ENCODE measurements at regions not wholly inside any gene's neighbourhood (a gene's known extent, or its start where the extent isn't known, plus 50 kb on each side); places are given as distances from the start of the nearest gene placed in this dataset.

DNA sequence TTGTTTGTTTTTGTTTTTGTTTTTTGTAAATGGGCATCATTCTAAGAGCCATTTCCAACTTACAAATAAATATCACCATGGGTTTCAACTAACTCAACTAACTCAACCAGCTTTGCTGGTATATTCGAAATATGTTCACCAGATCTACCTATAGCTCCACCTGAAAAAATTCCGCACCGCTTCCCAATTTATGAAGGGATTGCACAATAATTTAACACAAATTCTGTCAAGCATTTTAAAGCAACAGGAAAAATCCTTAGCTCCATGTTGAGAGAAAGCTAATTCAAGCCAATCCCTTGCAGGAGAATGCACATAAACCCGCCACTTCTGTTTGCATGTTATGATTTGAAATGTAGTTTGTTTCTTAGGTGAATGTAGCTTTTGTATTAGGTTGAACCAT, 417.8 kb downstream of the EFNB2 start:
- Histone ChIP-seq H4K20me1 (ENCODE audit: low read length) (no peaks in the 10 kb centered on the region), H2AFZ (ENCODE audit: low read length) (no peak overlapping the region), H3K4me3 (ENCODE audit: low read length) (0 out of 2 replicates have a peak overlapping the region, but pooled peaks have one; percentile 24), H3K4me1 (ENCODE audit: insufficient read depth, low read length) (peaks cover 63% of the 10 kb centered on the region), H3K27me3 (ENCODE audit: low read length) (no peaks in the 10 kb centered on the region), H3K4me2 (ENCODE audit: low read length) (peak overlapping the region; percentile 72), H3K27ac (ENCODE audit: low read length) (peak overlapping the region; percentile 78), H3K9ac (ENCODE audit: low read length) (no peak overlapping the region), H3K9me2 (replicated peaks; ENCODE audit: low read length) (no peaks in the 10 kb centered on the region), H3F3A (ENCODE audit: low read length, unreplicated experiment) (no peaks in the 10 kb centered on the region), H3K9me3 (ENCODE audit: low read length) (no peaks in the 10 kb centered on the region), H3K79me2 (ENCODE audit: low read length) (no peaks in the 10 kb centered on the region), H3K36me3 (ENCODE audit: low read depth, low read length) (no peaks in the 10 kb centered on the region)
- TF ChIP-seq EZH2 (IDR thresholded peaks at IDR 0.05; ENCODE audit: low read length, unreplicated experiment): no peak
- TF ChIP-seq EZH2phosphoT487 (IDR thresholded peaks at IDR 0.05; ENCODE audit: borderline replicate concordance, low read length): no peak
- TF ChIP-seq, protein P1, sequence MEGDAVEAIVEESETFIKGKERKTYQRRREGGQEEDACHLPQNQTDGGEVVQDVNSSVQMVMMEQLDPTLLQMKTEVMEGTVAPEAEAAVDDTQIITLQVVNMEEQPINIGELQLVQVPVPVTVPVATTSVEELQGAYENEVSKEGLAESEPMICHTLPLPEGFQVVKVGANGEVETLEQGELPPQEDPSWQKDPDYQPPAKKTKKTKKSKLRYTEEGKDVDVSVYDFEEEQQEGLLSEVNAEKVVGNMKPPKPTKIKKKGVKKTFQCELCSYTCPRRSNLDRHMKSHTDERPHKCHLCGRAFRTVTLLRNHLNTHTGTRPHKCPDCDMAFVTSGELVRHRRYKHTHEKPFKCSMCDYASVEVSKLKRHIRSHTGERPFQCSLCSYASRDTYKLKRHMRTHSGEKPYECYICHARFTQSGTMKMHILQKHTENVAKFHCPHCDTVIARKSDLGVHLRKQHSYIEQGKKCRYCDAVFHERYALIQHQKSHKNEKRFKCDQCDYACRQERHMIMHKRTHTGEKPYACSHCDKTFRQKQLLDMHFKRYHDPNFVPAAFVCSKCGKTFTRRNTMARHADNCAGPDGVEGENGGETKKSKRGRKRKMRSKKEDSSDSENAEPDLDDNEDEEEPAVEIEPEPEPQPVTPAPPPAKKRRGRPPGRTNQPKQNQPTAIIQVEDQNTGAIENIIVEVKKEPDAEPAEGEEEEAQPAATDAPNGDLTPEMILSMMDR (conservative IDR thresholded peaks at IDR 0.05; ENCODE audit: low read depth, low read length): no peak
- CTCF ChIA-PET: no interaction called here
- ATAC-seq (no peak), DNase-seq (no peak)
- BruUV-seq (replicated peaks): no TSS peak
- intact Hi-C loops (cut with micrococcal nuclease): no loop called here
- POLR2A ChIA-PET (ENCODE audit: unreplicated experiment): no interaction called here

DNA sequence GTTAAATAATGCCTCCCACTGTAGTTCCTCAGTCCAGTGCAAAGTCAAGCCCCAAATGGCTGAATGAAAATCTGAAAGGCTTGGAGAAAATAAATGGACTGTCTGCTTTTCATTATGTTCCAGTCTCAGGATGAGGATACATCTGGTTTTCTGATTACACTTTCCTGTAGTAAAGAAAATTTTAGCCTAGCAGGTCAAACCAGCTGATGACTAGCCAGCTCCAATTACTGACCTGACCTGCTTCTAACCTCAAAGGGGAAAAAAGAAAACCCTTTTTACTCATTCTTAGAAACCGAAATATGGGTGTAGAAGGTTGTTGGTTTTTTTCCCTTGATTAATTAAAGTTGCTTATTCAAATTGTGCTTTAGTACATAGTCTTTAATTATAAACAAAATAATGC, 418.4 kb downstream of the EFNB2 start:
- ChIA-PET CTCF (no interaction called here), POLR2A (ENCODE audit: unreplicated experiment) (no interaction called here)
- Histone ChIP-seq H3K4me3 (ENCODE audit: low read length) (peak overlapping the region; percentile 37; the same call in 1 of the 2 replicates), H3K27ac (ENCODE audit: low read length) (peak overlapping the region; percentile 78), H3K36me3 (ENCODE audit: low read depth, low read length) (no peaks in the 10 kb centered on the region), H3K9me3 (ENCODE audit: low read length) (no peaks in the 10 kb centered on the region), H2AFZ (ENCODE audit: low read length) (no peak overlapping the region), H3K4me2 (ENCODE audit: low read length) (peak overlapping the region; percentile 72), H3F3A (ENCODE audit: low read length, unreplicated experiment) (no peaks in the 10 kb centered on the region), H4K20me1 (ENCODE audit: low read length) (no peaks in the 10 kb centered on the region), H3K9ac (ENCODE audit: low read length) (0 out of 2 replicates have a peak overlapping the region, but pooled peaks have one; percentile 5), H3K79me2 (ENCODE audit: low read length) (no peaks in the 10 kb centered on the region), H3K9me2 (replicated peaks; ENCODE audit: low read length) (no peaks in the 10 kb centered on the region), H3K4me1 (ENCODE audit: insufficient read depth, low read length) (peaks cover 57% of the 10 kb centered on the region), H3K27me3 (ENCODE audit: low read length) (no peaks in the 10 kb centered on the region)
- ATAC-seq (peak; percentile 18; the same call in 1 of the 2 replicates), DNase-seq (peak; percentile 71)
- BruUV-seq (replicated peaks): no TSS peak
- intact Hi-C loops (cut with micrococcal nuclease): no loop called here
- TF ChIP-seq EZH2 (IDR thresholded peaks at IDR 0.05; ENCODE audit: low read length, unreplicated experiment) (no peak), EZH2phosphoT487 (IDR thresholded peaks at IDR 0.05; ENCODE audit: borderline replicate concordance, low read length) (no peak)
- TF ChIP-seq, protein P1 (conservative IDR thresholded peaks at IDR 0.05; ENCODE audit: low read depth, low read length): no peak

DNA sequence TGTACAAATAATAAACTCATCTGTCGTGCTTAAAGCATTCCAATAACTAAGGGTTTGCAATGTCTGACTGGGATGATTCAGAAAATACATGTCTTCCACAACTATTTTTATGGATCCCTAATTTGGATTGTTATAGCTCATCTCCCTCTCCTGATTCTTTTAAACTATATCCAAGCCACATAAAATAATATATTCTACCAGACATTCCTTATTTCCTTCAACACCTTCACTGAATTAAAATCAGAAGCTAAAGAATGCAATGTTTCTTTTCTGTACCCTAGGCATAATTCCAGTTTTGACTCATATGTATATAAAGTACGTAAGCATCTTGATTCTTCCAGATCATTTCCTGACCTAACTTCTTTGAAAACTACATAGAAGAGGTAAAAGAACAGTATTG, 420.4 kb downstream of the EFNB2 start:
- BruUV-seq (replicated peaks): no TSS peak
- no peak for TF ChIP-seq EZH2 (IDR thresholded peaks at IDR 0.05; ENCODE audit: low read length, unreplicated experiment)
- TF ChIP-seq, protein P1 (conservative IDR thresholded peaks at IDR 0.05; ENCODE audit: low read depth, low read length): no peak
- no peak for TF ChIP-seq EZH2phosphoT487 (IDR thresholded peaks at IDR 0.05; ENCODE audit: borderline replicate concordance, low read length)
- Histone ChIP-seq H3K4me2 (ENCODE audit: low read length) (peak overlapping the region; percentile 51), H3K79me2 (ENCODE audit: low read length) (no peaks in the 10 kb centered on the region), H3K9me3 (ENCODE audit: low read length) (no peaks in the 10 kb centered on the region), H2AFZ (ENCODE audit: low read length) (peak overlapping the region; percentile 11; the same call in 1 of the 2 replicates), H3K4me3 (ENCODE audit: low read length) (no peak overlapping the region), H3K36me3 (ENCODE audit: low read depth, low read length) (no peaks in the 10 kb centered on the region), H3K9me2 (replicated peaks; ENCODE audit: low read length) (no peaks in the 10 kb centered on the region), H3K9ac (ENCODE audit: low read length) (no peak overlapping the region), H3F3A (ENCODE audit: low read length, unreplicated experiment) (no peaks in the 10 kb centered on the region), H4K20me1 (ENCODE audit: low read length) (no peaks in the 10 kb centered on the region), H3K27me3 (ENCODE audit: low read length) (no peaks in the 10 kb centered on the region), H3K27ac (ENCODE audit: low read length) (peak overlapping the region; percentile 57), H3K4me1 (ENCODE audit: insufficient read depth, low read length) (peaks cover 53% of the 10 kb centered on the region)
- ATAC-seq: peak; percentile 53
- no peak for DNase-seq
- CTCF ChIA-PET: interaction anchor here (0.6 kb wide), 1 partner anchor 419 kb away, joined by 8 read pairs; no protein-coding TSS in a partner anchor
- intact Hi-C loops (cut with micrococcal nuclease): no loop called here
- POLR2A ChIA-PET (ENCODE audit: unreplicated experiment): no interaction called here
